ENCODE measurements at regions not wholly inside any gene's neighbourhood (a gene's known extent, or its start where the extent isn't known, plus 50 kb on each side); places are given as distances from the start of the nearest gene placed in this dataset.

- TF ChIP-seq CTCF (IDR thresholded peaks at IDR 0.05) = no peak
- intact Hi-C loops (cut with DNase I, micrococcal nuclease) = no loop called here
- Histone ChIP-seq H3K9me3 (no peaks in the 10 kb centered on the region), H3K4me1 (ENCODE audit: low read depth) (no peaks in the 10 kb centered on the region), H3K4me3 (no peak overlapping the region), H3K36me3 (ENCODE audit: low read depth) (no peaks in the 10 kb centered on the region)
- DNase-seq (no peak), ATAC-seq (no peak)
Measured at GRCh38 chr1:192735298-192735915, 73.4 kb upstream of the RGS2 start.

- no peaks in the 10 kb centered on the region for H3K36me3 ChIP-seq (ENCODE audit: low read depth)
- H3K4me1 ChIP-seq (ENCODE audit: low read depth) = no peaks in the 10 kb centered on the region
- H3K9me3 ChIP-seq = no peaks in the 10 kb centered on the region
- no peak for ATAC-seq
- DNase-seq = no peak
- no peak for TF ChIP-seq CTCF (IDR thresholded peaks at IDR 0.05)
- no peak overlapping the region for H3K4me3 ChIP-seq
- intact Hi-C loops (cut with DNase I, micrococcal nuclease) = no loop called here
Measured at GRCh38 chr1:192737306-192737705, 71.5 kb upstream of the RGS2 start.

- no peaks in the 10 kb centered on the region for H3K4me1 ChIP-seq (ENCODE audit: low read depth)
- ATAC-seq (no peak), DNase-seq (no peak)
- no peak for TF ChIP-seq CTCF (IDR thresholded peaks at IDR 0.05)
- no peak overlapping the region for H3K4me3 ChIP-seq
- no peaks in the 10 kb centered on the region for H3K9me3 ChIP-seq
- no peaks in the 10 kb centered on the region for H3K36me3 ChIP-seq (ENCODE audit: low read depth)
- intact Hi-C loops (cut with DNase I, micrococcal nuclease) = no loop called here
Measured at GRCh38 chr1:192739476-192740184, 69.2 kb upstream of the RGS2 start.

GRCh38 chr1:192740214-192740613 is 68.6 kb upstream of the RGS2 start:
- H3K4me3 ChIP-seq = no peak overlapping the region
- no peak for TF ChIP-seq CTCF (IDR thresholded peaks at IDR 0.05)
- intact Hi-C loops (cut with DNase I, micrococcal nuclease) = no loop called here
- no peaks in the 10 kb centered on the region for H3K4me1 ChIP-seq (ENCODE audit: low read depth)
- no peak for DNase-seq
- no peaks in the 10 kb centered on the region for H3K9me3 ChIP-seq
- no peaks in the 10 kb centered on the region for H3K36me3 ChIP-seq (ENCODE audit: low read depth)
- no peak for ATAC-seq

- DNase-seq = no peak
- no peak overlapping the region for H3K4me3 ChIP-seq
- intact Hi-C loops (cut with DNase I, micrococcal nuclease) = no loop called here
- no peaks in the 10 kb centered on the region for H3K4me1 ChIP-seq (ENCODE audit: low read depth)
- no peak for ATAC-seq
- H3K36me3 ChIP-seq (ENCODE audit: low read depth) = no peaks in the 10 kb centered on the region
- TF ChIP-seq CTCF (IDR thresholded peaks at IDR 0.05) = no peak
- no peaks in the 10 kb centered on the region for H3K9me3 ChIP-seq
Measured at GRCh38 chr1:192741095-192741494, 67.7 kb upstream of the RGS2 start.

Measured in mucosa of descending colon (tissue), 3 donors.